Ishikawa (cell line): ENCODE measurements at regions not wholly inside any gene's neighbourhood (a gene's known extent, or its start where the extent isn't known, plus 50 kb on each side); places are given as distances from the start of the nearest gene placed in this dataset.

Experiments used
- CEBPB ChIP-seq: IDR thresholded peaks from 2 replicates; pipeline ENCODE4 v1.6.1; 2012
- CREB1 ChIP-seq: IDR thresholded peaks from 2 replicates; pipeline ENCODE4 v1.6.1; 2012; ENCODE audit warnings: low read depth
- EGR1 ChIP-seq: IDR thresholded peaks from 2 replicates; pipeline ENCODE4 v1.6.1; 2012
- EP300 ChIP-seq: IDR thresholded peaks from 2 replicates; pipeline ENCODE4 v1.6.1; 2012; ENCODE audit warnings: borderline replicate concordance
- FOXM1 ChIP-seq: IDR thresholded peaks from 2 replicates; pipeline ENCODE4 v1.6.1; 2012; ENCODE audit warnings: low read depth, borderline replicate concordance
- NFIC ChIP-seq: IDR thresholded peaks from 2 replicates; pipeline ENCODE4 v1.6.1; 2012
- RAD21 ChIP-seq: IDR thresholded peaks from 2 replicates; pipeline ENCODE4 v1.6.1; 2012; ENCODE audit warnings: low read depth
- TAF1 ChIP-seq: IDR thresholded peaks from 2 replicates; pipeline ENCODE4 v1.6.1; 2012; ENCODE audit warnings: low read depth, mild to moderate bottlenecking
- TCF12 ChIP-seq: IDR thresholded peaks from 2 replicates; pipeline ENCODE4 v1.6.1; 2012; ENCODE audit warnings: low read depth
- TEAD4 ChIP-seq: IDR thresholded peaks from 2 replicates; pipeline ENCODE4 v1.6.1; 2012
- YY1 ChIP-seq: IDR thresholded peaks from 2 replicates; pipeline ENCODE4 v1.6.1; 2012; ENCODE audit warnings: low read depth
- ZBTB7A ChIP-seq: IDR thresholded peaks from 2 replicates; pipeline ENCODE4 v1.6.1; 2012; ENCODE audit warnings: low read depth
- TF ChIP-seq, protein P1 (sequence below): IDR thresholded peaks from 2 replicates; pipeline ENCODE4 v1.6.1; 2012; ENCODE audit warnings: low read depth, mild to moderate bottlenecking
- TF ChIP-seq, protein P2 (sequence below): IDR thresholded peaks from 2 replicates; pipeline ENCODE4 v1.6.1; 2012
- TF ChIP-seq, protein P3 (sequence below): IDR thresholded peaks from 2 replicates; pipeline ENCODE4 v1.6.1; 2012

DNA sequence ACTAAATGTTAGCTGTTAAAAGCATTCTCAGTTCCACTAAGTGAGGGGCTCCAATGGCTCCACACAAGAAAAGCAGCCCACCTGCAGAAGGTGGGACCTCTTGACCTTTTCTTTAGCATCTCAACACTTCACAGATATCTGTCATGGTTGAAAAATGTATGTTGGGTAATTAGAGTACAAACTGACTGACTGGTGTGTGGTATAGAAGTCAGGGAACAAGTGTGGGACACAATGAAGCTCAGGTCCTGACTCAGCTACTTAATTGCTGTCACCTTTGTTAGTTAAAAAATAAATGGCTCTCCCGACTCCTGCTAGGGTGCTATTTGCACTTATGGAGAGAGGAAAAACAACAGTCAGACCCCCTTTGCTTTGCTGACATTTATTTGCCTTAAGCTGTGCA, 299.0 kb downstream of the TTC6 start:
- TF ChIP-seq ZBTB7A, result no peak
- no peak for TF ChIP-seq TEAD4
- TF ChIP-seq TCF12, result no peak
- no peak for TF ChIP-seq EP300
- TF ChIP-seq, protein P1, sequence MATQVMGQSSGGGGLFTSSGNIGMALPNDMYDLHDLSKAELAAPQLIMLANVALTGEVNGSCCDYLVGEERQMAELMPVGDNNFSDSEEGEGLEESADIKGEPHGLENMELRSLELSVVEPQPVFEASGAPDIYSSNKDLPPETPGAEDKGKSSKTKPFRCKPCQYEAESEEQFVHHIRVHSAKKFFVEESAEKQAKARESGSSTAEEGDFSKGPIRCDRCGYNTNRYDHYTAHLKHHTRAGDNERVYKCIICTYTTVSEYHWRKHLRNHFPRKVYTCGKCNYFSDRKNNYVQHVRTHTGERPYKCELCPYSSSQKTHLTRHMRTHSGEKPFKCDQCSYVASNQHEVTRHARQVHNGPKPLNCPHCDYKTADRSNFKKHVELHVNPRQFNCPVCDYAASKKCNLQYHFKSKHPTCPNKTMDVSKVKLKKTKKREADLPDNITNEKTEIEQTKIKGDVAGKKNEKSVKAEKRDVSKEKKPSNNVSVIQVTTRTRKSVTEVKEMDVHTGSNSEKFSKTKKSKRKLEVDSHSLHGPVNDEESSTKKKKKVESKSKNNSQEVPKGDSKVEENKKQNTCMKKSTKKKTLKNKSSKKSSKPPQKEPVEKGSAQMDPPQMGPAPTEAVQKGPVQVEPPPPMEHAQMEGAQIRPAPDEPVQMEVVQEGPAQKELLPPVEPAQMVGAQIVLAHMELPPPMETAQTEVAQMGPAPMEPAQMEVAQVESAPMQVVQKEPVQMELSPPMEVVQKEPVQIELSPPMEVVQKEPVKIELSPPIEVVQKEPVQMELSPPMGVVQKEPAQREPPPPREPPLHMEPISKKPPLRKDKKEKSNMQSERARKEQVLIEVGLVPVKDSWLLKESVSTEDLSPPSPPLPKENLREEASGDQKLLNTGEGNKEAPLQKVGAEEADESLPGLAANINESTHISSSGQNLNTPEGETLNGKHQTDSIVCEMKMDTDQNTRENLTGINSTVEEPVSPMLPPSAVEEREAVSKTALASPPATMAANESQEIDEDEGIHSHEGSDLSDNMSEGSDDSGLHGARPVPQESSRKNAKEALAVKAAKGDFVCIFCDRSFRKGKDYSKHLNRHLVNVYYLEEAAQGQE, result no peak
- no peak for TF ChIP-seq NFIC
- TF ChIP-seq CEBPB, result no peak
- no peak for TF ChIP-seq YY1

DNA sequence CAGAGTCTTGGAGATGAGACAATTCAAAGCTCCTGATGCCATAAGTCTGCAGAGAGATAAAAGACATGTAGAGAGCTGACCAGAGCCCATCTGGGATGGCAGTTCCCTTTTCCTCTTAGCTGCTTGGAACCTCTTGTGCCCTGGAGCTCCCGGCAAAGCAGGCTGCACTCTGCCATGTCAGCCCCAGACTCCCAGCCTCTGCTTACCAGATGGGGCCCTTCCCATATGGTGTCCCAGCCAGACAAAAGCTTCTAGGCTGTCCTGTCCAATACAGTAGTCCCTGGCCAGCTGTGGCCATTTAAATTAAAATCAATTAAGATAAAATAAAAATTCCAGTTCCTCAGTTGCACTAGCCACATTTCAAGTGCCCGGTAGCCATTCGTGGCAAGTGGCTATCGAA, 303.9 kb downstream of the TTC6 start:
- TF ChIP-seq TCF12 (no peak), EP300 (no peak), ZBTB7A (no peak), RAD21 (no peak), EGR1 (no peak), NFIC (no peak), YY1 (no peak), FOXM1 (no peak)
- TF ChIP-seq, protein P2, sequence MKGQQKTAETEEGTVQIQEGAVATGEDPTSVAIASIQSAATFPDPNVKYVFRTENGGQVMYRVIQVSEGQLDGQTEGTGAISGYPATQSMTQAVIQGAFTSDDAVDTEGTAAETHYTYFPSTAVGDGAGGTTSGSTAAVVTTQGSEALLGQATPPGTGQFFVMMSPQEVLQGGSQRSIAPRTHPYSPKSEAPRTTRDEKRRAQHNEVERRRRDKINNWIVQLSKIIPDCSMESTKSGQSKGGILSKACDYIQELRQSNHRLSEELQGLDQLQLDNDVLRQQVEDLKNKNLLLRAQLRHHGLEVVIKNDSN, result no peak

DNA sequence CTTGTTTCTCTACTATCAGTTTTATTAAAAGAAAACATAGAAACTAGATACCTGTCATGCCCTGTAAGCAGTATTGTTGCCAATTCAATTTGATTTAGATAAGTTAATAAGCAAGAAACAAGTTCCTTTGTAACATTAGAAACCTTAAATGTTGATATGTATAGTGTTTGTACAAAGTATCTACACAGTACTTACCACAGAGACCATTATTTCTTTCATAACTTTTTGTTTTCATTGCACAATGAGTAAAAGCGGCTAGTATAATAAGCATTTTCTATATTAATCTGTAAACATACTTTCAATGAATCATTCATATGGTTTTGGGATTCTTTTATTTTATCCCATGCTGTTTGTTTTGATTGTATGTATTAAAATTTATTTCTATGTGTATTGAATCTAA, 305.1 kb downstream of the TTC6 start:
- TF ChIP-seq FOXM1 (no peak), NFIC (no peak), TEAD4 (no peak), RAD21 (no peak), ZBTB7A (no peak), CREB1 (no peak)
- TF ChIP-seq, protein P1, result no peak

DNA sequence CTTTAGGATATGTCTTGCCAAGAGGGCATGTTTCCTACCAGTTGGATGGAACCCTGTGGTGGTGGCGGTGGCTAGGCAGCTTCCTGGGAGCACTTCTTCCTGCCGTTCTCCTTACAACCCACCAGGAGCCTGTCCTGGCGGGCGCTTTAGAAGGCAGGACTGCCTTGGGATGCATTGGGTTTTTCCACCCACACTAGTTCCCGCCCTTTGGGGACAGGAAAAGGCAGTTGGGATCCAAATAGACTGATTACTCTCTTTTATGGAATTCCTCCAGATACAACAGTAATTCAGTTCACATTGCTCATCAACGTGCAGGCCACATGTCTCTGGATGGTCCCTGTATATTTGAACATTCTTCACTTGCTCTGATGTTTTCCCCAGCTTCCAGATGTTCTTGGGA, 305.7 kb upstream of the SSTR1 start:
- no peak for TF ChIP-seq TCF12
- no peak for TF ChIP-seq TEAD4
- TF ChIP-seq CREB1, result no peak
- TF ChIP-seq FOXM1, result no peak
- TF ChIP-seq, protein P3, sequence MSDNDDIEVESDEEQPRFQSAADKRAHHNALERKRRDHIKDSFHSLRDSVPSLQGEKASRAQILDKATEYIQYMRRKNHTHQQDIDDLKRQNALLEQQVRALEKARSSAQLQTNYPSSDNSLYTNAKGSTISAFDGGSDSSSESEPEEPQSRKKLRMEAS, result no peak
- TF ChIP-seq, protein P1, result no peak

DNA sequence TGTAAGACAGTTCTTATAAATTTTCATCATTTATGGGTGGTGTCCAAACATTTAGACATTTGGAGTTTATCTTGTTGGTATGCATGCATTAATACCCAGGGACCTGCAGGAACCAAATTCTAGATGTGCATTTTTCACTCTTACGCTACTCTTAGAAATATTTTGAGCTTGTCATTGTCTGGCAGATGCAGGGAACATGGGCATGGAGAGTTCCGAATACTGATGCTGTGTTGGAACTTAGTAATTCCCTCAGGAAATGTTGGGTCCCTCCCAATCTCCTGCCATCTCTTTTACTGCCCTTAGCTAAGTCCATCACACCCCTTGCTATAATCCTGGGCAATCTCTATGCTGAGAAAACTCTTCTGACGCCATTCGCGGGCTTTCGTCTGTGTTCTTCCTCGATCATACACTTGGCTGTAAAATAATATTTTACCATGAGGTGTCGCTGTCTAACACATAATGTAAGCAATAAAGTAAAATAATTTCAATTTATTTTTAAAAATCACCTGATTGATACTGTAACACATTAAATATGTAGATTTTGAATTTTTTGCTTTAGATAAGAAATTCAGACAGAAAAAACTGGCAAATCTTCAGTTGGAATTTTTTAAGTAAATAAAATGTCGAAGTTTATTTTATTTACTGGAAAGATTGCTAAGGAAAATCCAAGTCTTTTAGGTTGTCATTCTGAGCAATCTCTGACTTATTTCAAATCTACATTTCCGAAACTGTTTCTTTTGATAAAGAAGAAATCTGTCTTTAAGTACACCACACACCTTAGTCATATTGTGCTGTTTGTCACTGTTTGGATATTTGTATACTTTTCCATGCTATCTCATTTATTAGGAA, 304.1 kb upstream of the SSTR1 start:
- TF ChIP-seq RAD21 (peak; percentile 67), TAF1 (no peak)
- TF ChIP-seq, protein P2, result no peak
- TF ChIP-seq, protein P3, result no peak
